Hematopoietic multipotent progenitor cell treated with erythropoietin and hydrocortisone succinate and interleukin-3 and kit ligand, for 4 days (in vitro differentiated cells): ENCODE measurements at regions not wholly inside any gene's neighbourhood (a gene's known extent, or its start where the extent isn't known, plus 50 kb on each side); places are given as distances from the start of the nearest gene placed in this dataset.
A peak's percentile ranks its signal among the peaks of the same experiment; 100 is the strongest.

Experiments
- DNase-seq: peaks from one replicate; pipeline ENCODE4 v3.0.0-alpha.2; 2015

GRCh38 chr2:183214680-183215079, 90.4 kb downstream of the NUP35 start:
- no peak for DNase-seq

- peak; percentile 5 for DNase-seq
Measured at GRCh38 chr2:183215917-183216316, 91.7 kb downstream of the NUP35 start.

- DNase-seq = no peak
Measured at GRCh38 chr2:183219888-183220287, 95.6 kb downstream of the NUP35 start.

DNA sequence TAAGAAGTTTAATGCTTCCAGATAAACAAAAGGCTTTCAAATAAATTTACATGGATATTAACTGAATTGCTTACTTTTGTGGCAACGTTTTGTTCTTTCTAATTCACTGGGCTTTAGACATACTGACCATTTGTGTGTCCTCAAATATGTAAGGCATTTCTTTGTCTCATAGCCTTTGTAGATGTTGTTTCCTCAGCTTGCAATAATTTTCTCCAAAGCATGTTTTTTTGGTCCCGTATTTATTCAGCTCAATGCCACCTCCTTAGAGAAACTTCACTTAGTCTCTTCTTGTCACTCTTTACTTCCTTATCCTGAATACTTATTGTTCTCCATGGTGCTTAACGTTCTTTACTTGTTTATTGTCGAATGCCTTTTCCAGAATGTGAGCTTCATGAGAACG, 98.5 kb downstream of the NUP35 start:
- DNase-seq = no peak

DNA sequence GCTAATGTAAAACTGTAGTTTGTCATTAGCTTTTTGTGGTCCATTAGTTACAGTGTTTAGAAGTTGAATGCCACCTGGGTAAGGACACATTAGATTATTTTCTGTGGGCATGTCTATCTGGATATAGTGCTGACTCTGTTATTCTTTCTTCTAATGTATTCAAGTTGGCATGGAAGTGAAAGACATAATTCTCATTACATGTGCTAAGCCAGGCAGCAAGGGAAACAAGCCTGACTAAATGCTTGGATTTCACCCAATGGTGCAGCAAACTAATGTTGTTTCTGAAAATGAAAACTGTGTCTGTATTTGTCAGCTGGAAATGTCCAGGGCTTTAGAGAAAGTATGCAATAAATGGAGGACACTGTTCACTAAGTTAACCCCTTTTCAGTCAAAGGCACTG, 100.7 kb downstream of the NUP35 start:
- no peak for DNase-seq

DNA sequence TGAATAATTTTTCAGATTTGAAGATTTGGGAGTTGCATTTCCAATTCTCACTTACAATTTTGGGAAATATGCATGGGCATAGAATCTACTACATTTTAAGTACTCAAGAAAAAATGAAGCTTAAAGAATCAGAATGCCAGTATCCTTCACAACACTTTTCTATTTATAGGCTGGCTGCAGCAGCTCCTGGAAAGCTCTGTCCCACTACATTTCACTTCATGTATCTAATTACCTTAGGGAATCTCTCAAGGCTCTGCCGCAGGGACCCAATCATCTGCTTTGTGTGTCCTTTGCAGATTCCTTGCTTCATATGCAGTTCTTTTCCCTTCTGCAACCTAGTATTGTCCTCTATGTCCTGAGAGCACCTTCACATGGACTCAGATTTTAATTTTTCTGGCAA, 102.9 kb downstream of the NUP35 start:
- no peak for DNase-seq

DNA sequence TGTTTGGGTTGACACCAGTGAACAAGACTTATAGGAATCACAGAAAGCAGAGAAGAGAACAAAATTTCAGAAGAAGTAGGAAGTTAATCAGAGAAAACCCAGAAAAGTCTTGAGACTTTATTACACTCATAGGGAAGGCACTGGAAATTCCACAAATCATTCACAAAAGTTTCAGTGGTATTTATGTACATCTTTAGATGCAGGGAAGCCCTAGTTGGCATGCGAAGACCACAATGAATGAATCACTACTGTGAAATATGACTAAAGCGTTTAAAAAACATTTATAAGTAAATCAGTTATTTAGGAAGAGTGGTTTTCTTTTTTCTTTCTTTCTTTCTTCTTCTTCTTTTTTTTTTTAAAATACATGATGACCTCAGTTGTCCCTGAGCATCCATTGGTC, 105.1 kb downstream of the NUP35 start:
- no peak for DNase-seq

GRCh38 chr2:183232161-183232865, 108.1 kb downstream of the NUP35 start:
- DNase-seq = no peak

DNA sequence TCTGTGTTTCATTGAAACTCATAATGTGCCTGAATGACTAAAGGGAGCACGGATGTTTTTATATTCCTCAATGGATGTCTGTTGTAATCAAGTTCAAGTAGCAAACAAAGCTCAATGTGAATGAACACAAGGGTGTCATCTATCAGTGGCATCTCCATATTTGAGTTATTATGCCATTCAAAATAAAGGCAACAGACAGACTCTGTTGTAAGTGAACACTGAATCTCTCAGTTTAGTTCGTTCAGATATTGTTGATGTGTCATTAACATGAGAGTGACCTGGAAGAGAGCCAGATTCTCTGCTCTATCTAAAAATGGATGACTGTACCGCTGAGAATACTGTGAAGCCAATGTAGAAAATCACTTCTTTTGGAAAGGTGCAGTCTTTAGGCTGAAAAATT, 118.7 kb downstream of the NUP35 start:
- DNase-seq = peak; percentile 3

DNA sequence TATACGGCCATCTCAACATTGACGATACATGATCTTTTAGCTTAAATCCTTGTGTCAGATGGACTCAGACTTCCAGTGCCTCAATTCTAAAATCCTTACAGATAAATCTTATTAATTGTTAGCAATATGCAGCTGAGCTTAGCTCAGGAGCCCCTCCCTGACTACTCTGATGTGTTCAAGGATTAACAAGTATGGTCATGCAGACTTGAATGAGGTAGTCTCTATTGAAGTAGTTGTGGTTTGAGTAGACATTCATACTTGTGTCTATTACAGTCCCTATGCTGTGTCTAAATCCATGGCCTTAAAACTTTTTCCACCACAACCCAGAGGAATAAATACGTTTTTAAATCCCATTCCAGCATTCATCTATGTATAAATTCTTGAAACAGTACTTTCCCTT, 119.5 kb downstream of the NUP35 start:
- DNase-seq = no peak

GRCh38 chr2:183244300-183244844, 120.1 kb downstream of the NUP35 start:
- no peak for DNase-seq

GRCh38 chr2:183248866-183249567, 124.8 kb downstream of the NUP35 start:
- DNase-seq = peak; percentile 60

DNA sequence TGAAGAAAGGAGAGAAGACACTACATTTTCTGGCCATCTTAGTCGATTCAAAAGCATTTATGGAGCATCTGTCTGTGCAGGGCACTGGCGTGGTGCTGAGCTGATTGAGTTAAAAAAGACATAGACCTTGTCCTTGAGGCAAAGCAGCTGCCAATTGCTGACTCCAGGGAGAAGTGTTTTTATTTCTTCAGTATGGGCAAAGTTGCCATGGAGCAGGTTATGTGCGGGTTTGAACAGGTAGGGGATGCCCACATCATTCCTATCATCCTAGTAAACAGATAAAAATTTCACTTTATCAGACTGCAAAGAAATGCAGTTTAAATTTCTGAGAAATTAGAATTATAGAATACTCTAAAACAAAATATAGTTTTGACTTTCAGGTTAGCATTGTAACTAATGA, 125.8 kb downstream of the NUP35 start:
- DNase-seq = no peak

DNA sequence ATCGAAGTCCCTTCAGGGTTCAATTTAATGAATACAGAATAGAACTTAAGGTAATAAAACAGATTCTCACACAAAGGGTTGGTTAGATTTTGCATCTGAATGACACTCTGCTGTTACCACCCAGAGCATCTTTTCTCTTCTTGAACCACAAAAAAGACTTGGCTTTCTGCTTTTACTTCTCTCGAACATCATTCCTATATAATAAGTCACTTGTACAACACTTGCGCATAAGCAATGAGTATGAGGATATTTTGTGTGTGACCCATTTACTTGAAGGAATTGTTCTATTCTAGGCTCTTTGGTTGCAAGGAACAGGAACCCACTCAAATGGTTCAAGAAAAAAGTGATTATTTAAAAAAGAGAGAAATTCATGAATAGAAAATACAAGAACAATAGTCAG, 126.2 kb downstream of the NUP35 start:
- no peak for DNase-seq

GRCh38 chr2:183253441-183254130, 129.3 kb downstream of the NUP35 start:
- DNase-seq = peak; percentile 3

DNA sequence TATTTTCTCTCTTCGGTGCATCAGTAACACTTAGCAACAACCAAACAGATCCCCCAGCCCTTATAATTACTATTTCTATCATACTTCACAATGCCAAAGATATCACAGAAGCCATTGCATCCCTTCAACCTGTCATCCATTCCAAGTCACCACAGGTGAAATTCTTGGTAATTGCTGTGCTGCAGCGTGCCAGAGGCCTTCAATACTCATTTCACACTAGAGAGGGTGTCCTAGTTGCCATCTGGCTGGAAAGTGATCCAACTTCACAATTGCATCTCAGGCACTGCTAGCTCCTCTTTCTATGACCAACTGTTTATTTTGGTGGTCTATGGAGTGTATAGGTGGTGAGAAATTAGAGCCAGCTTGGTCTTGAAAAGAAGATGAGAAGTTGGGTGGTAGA, 131.2 kb downstream of the NUP35 start:
- DNase-seq = no peak

DNA sequence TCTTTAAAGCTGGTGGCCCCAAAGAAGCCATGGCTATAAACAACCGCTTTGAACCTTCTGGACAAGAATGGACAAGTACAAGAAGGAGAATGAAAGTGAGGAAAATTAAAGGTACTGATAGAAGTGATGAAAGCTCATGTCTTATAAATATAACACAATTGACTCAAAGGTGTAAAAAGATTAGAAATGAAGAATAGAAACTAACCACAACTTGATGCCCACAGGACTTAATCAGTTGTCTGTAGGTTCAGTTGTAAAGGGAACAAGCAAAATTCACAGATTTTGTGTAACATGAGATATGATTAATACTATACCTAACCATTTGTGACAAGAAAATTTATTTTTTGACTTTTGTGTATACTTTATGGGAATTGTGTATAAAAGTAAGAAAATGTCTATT, 135.7 kb downstream of the NUP35 start:
- no peak for DNase-seq

DNA sequence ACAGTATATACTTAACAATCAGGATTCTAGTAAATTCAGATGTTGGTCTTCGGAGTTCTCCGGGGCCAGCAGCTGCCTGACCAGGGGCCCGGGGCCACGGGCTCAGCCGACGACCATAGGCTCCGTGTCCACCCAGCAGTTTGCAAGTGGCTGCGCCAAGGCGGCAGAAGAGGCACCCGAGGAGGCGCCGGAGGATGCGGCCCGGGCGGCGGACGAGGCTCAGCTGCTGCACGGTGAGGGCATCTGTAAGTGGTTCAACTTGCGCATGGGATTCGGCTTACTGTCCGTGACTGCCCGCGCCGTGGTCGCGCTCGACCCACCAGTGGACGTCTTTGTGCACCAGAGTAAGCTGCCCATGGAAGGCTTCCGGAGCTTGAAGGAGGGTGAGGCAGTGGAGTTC, 136.3 kb downstream of the NUP35 start:
- no peak for DNase-seq

DNA sequence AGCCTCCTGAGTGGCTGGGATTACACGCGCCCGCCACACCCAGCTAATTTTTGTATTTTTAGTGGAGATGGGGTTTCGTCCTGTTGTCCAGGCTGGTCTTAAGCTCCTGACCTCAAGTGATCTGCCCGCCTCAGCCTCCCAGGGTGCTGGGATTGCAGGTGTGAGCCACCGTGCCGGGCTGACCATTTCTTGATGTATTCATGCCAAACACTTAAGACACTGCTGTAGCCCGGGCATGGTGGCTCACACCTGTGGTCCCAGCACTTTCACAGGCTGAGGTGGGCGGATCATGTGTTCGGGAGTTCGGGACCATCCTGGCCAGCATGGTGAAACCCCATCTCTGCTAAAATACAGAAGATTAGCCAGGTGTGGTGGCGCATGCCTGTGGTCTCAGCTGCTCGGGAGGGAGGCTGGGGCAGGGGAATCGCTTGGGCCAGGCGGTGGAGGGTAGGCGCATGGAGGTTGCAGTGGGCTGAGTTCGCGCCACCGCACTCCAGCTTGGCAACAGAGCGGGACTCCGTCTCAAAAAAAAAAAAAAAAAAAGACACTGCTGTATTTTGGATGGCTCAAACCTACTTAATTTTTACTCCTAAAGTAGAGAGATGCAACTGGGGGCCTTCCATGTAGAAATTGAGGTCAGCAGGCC, 140.8 kb downstream of the NUP35 start:
- DNase-seq = no peak

GRCh38 chr2:183267148-183267827, 143.0 kb downstream of the NUP35 start:
- no peak for DNase-seq

GRCh38 chr2:183269956-183270355, 145.7 kb downstream of the NUP35 start:
- DNase-seq = no peak

GRCh38 chr2:183283209-183283608, 159.0 kb downstream of the NUP35 start:
- no peak for DNase-seq

- DNase-seq = no peak
Measured at GRCh38 chr2:183284606-183285005, 160.4 kb downstream of the NUP35 start.
